DOHH2 (cell line): ENCODE measurements at regions not wholly inside any gene's neighbourhood (a gene's known extent, or its start where the extent isn't known, plus 50 kb on each side); places are given as distances from the start of the nearest gene placed in this dataset.

Experiments used
- EZH2phosphoT487 ChIP-seq: fragments of 200-600 bp; sonication (generic); IDR thresholded peaks from 2 replicates; pipeline ENCODE4 v1.6.1; 2017; ENCODE audit warnings: borderline replicate concordance, mild to moderate bottlenecking, antibody characterized with exemption, low read length, moderate library complexity, mixed read lengths
- TF ChIP-seq, protein P1 (sequence below): fragments of 200-600 bp; sonication (generic); IDR thresholded peaks from one replicate; pipeline ENCODE4 v1.5.1; 2014; ENCODE audit warnings: antibody characterized with exemption, mild to moderate bottlenecking, low read depth, low read length; ENCODE audit not compliant: poor library complexity, severe bottlenecking

DNA sequence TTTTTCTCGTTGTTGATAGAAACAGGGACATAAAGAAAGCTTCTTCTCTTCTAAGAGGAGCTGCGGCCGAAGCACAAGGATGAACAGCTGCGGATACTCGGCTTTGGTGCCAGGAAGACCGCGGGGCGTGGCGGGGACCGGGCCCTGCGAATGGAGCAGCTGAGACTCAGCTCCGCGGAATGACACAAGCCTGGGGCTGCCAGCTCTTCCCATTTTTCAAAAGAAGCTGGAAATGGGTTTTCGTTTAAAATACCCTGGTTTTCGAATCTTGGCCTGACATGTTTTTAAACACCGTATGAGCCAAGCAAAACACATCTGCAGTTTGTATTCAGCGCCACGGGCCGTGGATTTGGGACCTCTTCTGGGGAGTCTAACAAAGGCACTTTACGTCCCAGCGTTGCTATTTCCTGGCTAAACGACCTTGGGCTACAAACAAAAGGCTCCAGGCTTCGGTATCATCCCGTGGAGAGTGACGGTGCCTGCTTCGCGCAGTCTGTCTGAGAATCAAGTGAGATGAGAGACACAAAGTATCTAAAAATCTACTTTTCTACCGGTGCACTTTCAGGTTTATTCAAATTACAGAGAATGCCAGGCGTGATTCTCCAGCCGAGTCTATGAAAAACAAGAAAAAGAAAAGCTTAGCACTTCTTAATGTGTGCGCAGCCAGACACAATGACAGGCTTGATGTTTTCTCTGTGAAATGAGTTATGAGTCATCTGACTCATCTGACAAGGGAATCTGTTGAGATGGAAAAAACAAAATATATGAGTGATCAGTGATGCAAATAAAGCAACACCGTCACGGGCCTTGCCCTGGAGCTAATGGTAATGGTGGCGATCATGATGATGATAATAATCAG lies 114.0 kb upstream of the TMEM132D start:
- TF ChIP-seq, protein P1, sequence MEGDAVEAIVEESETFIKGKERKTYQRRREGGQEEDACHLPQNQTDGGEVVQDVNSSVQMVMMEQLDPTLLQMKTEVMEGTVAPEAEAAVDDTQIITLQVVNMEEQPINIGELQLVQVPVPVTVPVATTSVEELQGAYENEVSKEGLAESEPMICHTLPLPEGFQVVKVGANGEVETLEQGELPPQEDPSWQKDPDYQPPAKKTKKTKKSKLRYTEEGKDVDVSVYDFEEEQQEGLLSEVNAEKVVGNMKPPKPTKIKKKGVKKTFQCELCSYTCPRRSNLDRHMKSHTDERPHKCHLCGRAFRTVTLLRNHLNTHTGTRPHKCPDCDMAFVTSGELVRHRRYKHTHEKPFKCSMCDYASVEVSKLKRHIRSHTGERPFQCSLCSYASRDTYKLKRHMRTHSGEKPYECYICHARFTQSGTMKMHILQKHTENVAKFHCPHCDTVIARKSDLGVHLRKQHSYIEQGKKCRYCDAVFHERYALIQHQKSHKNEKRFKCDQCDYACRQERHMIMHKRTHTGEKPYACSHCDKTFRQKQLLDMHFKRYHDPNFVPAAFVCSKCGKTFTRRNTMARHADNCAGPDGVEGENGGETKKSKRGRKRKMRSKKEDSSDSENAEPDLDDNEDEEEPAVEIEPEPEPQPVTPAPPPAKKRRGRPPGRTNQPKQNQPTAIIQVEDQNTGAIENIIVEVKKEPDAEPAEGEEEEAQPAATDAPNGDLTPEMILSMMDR = no peak
- TF ChIP-seq EZH2phosphoT487 = no peak
